ENCODE measurements at regions not wholly inside any gene's neighbourhood (a gene's known extent, or its start where the extent isn't known, plus 50 kb on each side); places are given as distances from the start of the nearest gene placed in this dataset.

DNA sequence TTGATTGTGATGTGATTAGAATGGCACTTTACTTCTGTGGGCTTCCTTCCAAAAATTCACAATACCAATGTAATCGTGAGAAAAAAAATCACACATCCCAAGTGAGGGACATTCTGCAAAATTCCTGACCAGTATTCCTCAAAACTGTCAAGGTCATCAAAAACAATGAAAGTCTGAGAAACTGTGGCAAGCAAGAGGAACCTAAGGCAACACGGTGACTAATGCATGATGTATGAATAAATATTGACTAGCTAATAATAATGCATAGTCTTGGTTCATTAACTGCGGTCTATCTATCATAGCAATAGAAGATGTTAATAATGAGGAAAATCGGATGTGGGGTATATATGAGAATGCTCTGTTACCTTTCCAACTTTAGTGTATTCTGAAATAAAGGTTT, 159.0 kb downstream of the RFC3 start:
- Mint-ChIP-seq H3K27ac (no peak overlapping the region), H3K4me3 (no peak overlapping the region), H3K27me3 (no peaks in the 10 kb centered on the region), H3K9me3 (no peaks in the 10 kb centered on the region), H3K4me1 (ENCODE audit: low read depth) (no peaks in the 10 kb centered on the region), H3K36me3 (ENCODE audit: low read depth) (no peaks in the 10 kb centered on the region)
- H3K27me3 ChIP-seq (ENCODE audit: control insufficient read depth in 1 of 2, insufficient read depth in 2 of 2, low read length in 2 of 2) = no peaks in the 10 kb centered on the region
- DNase-seq = no peak
- intact Hi-C loops (cut with DNase I, micrococcal nuclease) = no loop called here
- H3K4me3 ChIP-seq (ENCODE audit: low read length) = no peak overlapping the region
- no peak overlapping the region for H3K27ac ChIP-seq (ENCODE audit: low read depth in 1 of 2, low read length in 2 of 2)
- TF ChIP-seq, protein P1, sequence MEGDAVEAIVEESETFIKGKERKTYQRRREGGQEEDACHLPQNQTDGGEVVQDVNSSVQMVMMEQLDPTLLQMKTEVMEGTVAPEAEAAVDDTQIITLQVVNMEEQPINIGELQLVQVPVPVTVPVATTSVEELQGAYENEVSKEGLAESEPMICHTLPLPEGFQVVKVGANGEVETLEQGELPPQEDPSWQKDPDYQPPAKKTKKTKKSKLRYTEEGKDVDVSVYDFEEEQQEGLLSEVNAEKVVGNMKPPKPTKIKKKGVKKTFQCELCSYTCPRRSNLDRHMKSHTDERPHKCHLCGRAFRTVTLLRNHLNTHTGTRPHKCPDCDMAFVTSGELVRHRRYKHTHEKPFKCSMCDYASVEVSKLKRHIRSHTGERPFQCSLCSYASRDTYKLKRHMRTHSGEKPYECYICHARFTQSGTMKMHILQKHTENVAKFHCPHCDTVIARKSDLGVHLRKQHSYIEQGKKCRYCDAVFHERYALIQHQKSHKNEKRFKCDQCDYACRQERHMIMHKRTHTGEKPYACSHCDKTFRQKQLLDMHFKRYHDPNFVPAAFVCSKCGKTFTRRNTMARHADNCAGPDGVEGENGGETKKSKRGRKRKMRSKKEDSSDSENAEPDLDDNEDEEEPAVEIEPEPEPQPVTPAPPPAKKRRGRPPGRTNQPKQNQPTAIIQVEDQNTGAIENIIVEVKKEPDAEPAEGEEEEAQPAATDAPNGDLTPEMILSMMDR (IDR thresholded peaks at IDR 0.05) = no peak
- H3K9me3 ChIP-seq (ENCODE audit: control insufficient read depth in 1 of 2, insufficient read depth in 1 of 2, low read length in 2 of 2) = peaks cover 0 to 3% of the 10 kb centered on the region in 2 experiments
- no peak for ATAC-seq (ENCODE audit: poor library complexity)
- ChIA-PET CTCF (no interaction called here), POLR2A (no interaction called here)
- no peaks in the 10 kb centered on the region for H3K4me1 ChIP-seq (ENCODE audit: insufficient read depth, low read length)
- no peaks in the 10 kb centered on the region for H3K36me3 ChIP-seq (ENCODE audit: insufficient read depth, low read length)

GRCh38 chr13:33978653-33979052, 160.7 kb downstream of the RFC3 start:
- H3K4me1 Mint-ChIP-seq (ENCODE audit: low read depth) = no peaks in the 10 kb centered on the region
- DNase-seq = no peak
- peaks cover 0 to 3% of the 10 kb centered on the region in 2 experiments for H3K9me3 ChIP-seq (ENCODE audit: control insufficient read depth in 1 of 2, insufficient read depth in 1 of 2, low read length in 2 of 2)
- ChIA-PET CTCF (no interaction called here), POLR2A (no interaction called here)
- no peak overlapping the region for H3K4me3 ChIP-seq (ENCODE audit: low read length)
- H3K36me3 ChIP-seq (ENCODE audit: insufficient read depth, low read length) = no peaks in the 10 kb centered on the region
- ATAC-seq (ENCODE audit: poor library complexity) = no peak
- H3K27me3 ChIP-seq (ENCODE audit: control insufficient read depth in 1 of 2, insufficient read depth in 2 of 2, low read length in 2 of 2) = no peaks in the 10 kb centered on the region
- H3K4me3 Mint-ChIP-seq = no peak overlapping the region
- no peaks in the 10 kb centered on the region for H3K4me1 ChIP-seq (ENCODE audit: insufficient read depth, low read length)
- intact Hi-C loops (cut with DNase I, micrococcal nuclease) = no loop called here
- H3K27me3 Mint-ChIP-seq = no peaks in the 10 kb centered on the region
- TF ChIP-seq, protein P1 (IDR thresholded peaks at IDR 0.05) = no peak
- H3K27ac ChIP-seq (ENCODE audit: low read depth in 1 of 2, low read length in 2 of 2) = no peak overlapping the region
- no peak overlapping the region for H3K27ac Mint-ChIP-seq
- no peaks in the 10 kb centered on the region for H3K9me3 Mint-ChIP-seq
- H3K36me3 Mint-ChIP-seq (ENCODE audit: low read depth) = no peaks in the 10 kb centered on the region

DNA sequence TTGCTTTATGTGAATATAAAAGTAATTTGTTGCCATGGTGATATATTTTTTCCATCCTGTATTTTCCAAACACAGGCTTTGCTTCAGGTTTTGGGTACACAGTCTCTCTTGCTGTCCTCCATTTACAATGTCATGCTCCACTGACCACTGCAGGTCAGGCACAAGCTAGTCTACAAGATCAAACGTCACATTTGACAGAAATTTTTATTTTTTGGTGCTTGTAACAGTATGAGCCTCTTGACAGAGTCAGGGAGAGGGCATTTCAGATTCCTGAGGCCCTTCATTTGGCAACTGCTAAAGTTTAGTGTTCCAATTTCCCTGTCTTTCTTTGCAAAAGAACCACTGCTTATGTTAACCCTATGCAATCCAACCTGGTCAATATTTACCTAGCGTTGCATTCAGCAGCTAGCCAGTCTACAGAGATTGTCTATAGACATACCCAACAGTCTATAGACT, 175.0 kb downstream of the RFC3 start:
- Mint-ChIP-seq H3K4me3 (no peak overlapping the region), H3K9me3 (no peaks in the 10 kb centered on the region), H3K4me1 (ENCODE audit: low read depth) (no peaks in the 10 kb centered on the region), H3K27ac (no peak overlapping the region), H3K27me3 (no peaks in the 10 kb centered on the region), H3K36me3 (ENCODE audit: low read depth) (no peaks in the 10 kb centered on the region)
- DNase-seq = no peak
- no peak for ATAC-seq (ENCODE audit: poor library complexity)
- no peak overlapping the region for H3K27ac ChIP-seq (ENCODE audit: low read depth in 1 of 2, low read length in 2 of 2)
- no peaks in the 10 kb centered on the region for H3K9me3 ChIP-seq (ENCODE audit: control insufficient read depth in 1 of 2, insufficient read depth in 1 of 2, low read length in 2 of 2)
- ChIA-PET CTCF (no interaction called here), POLR2A (no interaction called here)
- no peaks in the 10 kb centered on the region for H3K27me3 ChIP-seq (ENCODE audit: control insufficient read depth in 1 of 2, insufficient read depth in 2 of 2, low read length in 2 of 2)
- no peaks in the 10 kb centered on the region for H3K4me1 ChIP-seq (ENCODE audit: insufficient read depth, low read length)
- no peaks in the 10 kb centered on the region for H3K36me3 ChIP-seq (ENCODE audit: insufficient read depth, low read length)
- TF ChIP-seq, protein P1 (IDR thresholded peaks at IDR 0.05) = no peak
- H3K4me3 ChIP-seq (ENCODE audit: low read length) = no peak overlapping the region
- intact Hi-C loops (cut with DNase I, micrococcal nuclease) = no loop called here
